ENCODE measurements at regions not wholly inside any gene's neighbourhood (a gene's known extent, or its start where the extent isn't known, plus 50 kb on each side); places are given as distances from the start of the nearest gene placed in this dataset.

DNA sequence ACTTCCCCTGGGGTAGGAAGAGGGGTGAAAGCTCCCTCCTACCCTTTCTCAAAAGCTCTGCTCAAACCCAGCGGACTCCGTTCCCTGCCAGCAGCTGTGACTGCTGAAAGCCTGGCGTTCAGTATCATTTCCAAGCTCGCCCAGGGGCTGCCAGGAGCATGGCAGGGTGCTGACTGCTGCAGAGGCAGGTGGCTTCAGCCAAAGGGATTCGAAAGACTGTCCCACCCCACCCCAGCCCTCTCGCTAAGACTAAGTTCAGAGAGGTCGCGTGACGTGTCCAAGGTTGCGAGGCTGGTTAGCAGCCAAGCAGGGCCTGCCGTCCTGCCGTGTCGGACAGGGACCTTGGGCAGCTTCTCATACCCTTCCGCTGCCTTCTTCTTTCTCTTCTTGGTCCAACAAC is 72.3 kb upstream of the RAB12 start:
- TF ChIP-seq NR3C1 (CRISPR knock-in tag; conservative IDR thresholded peaks at IDR 0.05; ENCODE audit: low read depth) (no peak), KAT7 (CRISPR knock-in tag; IDR thresholded peaks at IDR 0.05; ENCODE audit: borderline replicate concordance) (no peak)
- TF ChIP-seq, protein P1, sequence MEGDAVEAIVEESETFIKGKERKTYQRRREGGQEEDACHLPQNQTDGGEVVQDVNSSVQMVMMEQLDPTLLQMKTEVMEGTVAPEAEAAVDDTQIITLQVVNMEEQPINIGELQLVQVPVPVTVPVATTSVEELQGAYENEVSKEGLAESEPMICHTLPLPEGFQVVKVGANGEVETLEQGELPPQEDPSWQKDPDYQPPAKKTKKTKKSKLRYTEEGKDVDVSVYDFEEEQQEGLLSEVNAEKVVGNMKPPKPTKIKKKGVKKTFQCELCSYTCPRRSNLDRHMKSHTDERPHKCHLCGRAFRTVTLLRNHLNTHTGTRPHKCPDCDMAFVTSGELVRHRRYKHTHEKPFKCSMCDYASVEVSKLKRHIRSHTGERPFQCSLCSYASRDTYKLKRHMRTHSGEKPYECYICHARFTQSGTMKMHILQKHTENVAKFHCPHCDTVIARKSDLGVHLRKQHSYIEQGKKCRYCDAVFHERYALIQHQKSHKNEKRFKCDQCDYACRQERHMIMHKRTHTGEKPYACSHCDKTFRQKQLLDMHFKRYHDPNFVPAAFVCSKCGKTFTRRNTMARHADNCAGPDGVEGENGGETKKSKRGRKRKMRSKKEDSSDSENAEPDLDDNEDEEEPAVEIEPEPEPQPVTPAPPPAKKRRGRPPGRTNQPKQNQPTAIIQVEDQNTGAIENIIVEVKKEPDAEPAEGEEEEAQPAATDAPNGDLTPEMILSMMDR (IDR thresholded peaks at IDR 0.05) = no peak
- TF ChIP-seq, protein P2, sequence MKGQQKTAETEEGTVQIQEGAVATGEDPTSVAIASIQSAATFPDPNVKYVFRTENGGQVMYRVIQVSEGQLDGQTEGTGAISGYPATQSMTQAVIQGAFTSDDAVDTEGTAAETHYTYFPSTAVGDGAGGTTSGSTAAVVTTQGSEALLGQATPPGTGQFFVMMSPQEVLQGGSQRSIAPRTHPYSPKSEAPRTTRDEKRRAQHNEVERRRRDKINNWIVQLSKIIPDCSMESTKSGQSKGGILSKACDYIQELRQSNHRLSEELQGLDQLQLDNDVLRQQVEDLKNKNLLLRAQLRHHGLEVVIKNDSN (CRISPR knock-in tag; IDR thresholded peaks at IDR 0.05) = no peak
- TF ChIP-seq, protein P3, sequence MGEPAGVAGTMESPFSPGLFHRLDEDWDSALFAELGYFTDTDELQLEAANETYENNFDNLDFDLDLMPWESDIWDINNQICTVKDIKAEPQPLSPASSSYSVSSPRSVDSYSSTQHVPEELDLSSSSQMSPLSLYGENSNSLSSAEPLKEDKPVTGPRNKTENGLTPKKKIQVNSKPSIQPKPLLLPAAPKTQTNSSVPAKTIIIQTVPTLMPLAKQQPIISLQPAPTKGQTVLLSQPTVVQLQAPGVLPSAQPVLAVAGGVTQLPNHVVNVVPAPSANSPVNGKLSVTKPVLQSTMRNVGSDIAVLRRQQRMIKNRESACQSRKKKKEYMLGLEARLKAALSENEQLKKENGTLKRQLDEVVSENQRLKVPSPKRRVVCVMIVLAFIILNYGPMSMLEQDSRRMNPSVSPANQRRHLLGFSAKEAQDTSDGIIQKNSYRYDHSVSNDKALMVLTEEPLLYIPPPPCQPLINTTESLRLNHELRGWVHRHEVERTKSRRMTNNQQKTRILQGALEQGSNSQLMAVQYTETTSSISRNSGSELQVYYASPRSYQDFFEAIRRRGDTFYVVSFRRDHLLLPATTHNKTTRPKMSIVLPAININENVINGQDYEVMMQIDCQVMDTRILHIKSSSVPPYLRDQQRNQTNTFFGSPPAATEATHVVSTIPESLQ (CRISPR knock-in tag; IDR thresholded peaks at IDR 0.05) = no peak
- TF ChIP-seq, protein P4, sequence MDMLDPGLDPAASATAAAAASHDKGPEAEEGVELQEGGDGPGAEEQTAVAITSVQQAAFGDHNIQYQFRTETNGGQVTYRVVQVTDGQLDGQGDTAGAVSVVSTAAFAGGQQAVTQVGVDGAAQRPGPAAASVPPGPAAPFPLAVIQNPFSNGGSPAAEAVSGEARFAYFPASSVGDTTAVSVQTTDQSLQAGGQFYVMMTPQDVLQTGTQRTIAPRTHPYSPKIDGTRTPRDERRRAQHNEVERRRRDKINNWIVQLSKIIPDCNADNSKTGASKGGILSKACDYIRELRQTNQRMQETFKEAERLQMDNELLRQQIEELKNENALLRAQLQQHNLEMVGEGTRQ (CRISPR knock-in tag; IDR thresholded peaks at IDR 0.05) = no peak
- TF ChIP-seq, protein P5, sequence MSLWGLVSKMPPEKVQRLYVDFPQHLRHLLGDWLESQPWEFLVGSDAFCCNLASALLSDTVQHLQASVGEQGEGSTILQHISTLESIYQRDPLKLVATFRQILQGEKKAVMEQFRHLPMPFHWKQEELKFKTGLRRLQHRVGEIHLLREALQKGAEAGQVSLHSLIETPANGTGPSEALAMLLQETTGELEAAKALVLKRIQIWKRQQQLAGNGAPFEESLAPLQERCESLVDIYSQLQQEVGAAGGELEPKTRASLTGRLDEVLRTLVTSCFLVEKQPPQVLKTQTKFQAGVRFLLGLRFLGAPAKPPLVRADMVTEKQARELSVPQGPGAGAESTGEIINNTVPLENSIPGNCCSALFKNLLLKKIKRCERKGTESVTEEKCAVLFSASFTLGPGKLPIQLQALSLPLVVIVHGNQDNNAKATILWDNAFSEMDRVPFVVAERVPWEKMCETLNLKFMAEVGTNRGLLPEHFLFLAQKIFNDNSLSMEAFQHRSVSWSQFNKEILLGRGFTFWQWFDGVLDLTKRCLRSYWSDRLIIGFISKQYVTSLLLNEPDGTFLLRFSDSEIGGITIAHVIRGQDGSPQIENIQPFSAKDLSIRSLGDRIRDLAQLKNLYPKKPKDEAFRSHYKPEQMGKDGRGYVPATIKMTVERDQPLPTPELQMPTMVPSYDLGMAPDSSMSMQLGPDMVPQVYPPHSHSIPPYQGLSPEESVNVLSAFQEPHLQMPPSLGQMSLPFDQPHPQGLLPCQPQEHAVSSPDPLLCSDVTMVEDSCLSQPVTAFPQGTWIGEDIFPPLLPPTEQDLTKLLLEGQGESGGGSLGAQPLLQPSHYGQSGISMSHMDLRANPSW (CRISPR knock-in tag; conservative IDR thresholded peaks at IDR 0.05; ENCODE audit: low read depth) = no peak
- TF ChIP-seq, protein P6, sequence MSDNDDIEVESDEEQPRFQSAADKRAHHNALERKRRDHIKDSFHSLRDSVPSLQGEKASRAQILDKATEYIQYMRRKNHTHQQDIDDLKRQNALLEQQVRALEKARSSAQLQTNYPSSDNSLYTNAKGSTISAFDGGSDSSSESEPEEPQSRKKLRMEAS (CRISPR knock-in tag; IDR thresholded peaks at IDR 0.05) = no peak
